ENCODE measurements at regions not wholly inside any gene's neighbourhood (a gene's known extent, or its start where the extent isn't known, plus 50 kb on each side); places are given as distances from the start of the nearest gene placed in this dataset.
"Not testable (repeated sequence)": the region's sequence is repeated elsewhere in the genome, so short reads cannot be mapped to it uniquely, and the experiment has no call there.

DNA sequence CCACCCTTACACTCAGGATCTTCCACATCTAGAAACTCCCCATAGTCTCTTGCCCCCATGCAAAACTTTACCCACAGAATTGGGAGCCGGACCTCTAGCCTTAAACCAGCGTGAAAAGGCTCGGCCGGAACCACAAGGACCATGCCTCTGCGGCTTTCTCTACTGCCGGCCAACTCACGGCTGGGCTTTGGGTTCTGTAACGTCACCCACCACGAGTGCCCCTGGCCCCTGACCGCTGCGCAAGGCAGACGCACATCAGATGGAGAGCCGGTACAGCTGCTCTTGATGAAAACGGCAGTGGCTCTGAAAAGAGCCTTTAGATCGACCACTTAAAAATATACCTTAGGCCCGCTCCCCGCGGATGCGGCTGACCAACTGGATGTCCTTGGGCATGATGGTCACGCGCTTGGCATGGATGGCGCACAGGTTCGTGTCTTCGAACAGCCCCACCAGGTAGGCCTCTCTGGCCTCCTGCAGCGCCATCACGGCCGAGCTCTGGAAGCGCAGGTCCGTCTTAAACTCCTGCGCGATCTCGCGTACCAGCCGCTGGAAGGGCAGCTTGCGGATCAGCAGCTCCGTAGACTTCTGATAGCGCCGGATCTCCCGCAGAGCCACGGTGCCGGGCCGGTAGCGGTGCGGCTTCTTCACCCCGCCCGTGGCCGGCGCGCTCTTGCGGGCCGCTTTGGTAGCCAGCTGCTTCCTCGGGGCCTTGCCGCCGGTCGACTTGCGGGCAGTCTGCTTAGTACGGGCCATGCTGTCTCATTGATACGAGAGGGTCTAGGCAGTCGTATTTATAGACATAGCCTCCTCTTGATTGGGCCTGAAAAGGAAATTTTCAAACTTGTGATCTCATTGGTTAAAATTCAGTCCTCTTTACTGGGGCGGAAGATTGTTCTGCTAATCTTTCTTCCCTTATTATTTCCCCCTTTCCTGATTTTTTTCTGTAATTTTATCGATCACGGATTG lies 66.3 kb downstream of the FAM72C start:
- H3K4me1 ChIP-seq; in situ Hi-C loops (cut with MboI; ENCODE audit: low sequenced_read_pairs); H3K36me3 ChIP-seq (replicated peaks); DNase-seq (ENCODE audit: low spot score in 2 of 2); H3K27me3 ChIP-seq (ENCODE audit: low read depth); H3K9me3 ChIP-seq; H3K4me3 ChIP-seq: not testable (repeated sequence)

DNA sequence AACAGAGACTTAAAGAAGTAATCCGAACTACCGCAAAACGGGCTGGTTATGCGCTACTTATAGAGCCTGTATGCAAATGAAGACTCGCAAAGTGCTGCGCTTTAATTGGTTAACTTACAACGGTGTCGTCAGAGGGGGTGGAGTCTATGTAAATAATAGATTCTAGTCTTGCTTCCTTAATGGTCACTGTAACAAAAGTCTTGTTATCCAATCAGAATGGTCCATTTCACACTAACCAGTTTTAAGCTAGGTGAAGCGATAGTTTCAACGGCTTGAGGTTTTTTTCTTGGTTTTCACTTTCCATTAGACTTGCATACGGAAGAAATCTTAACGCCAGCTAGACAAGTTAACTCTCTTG lies 67.2 kb downstream of the FAM72C start:
- in situ Hi-C loops (cut with MboI; ENCODE audit: low sequenced_read_pairs); H3K9me3 ChIP-seq; H3K4me1 ChIP-seq; DNase-seq (ENCODE audit: low spot score in 2 of 2); H3K27me3 ChIP-seq (ENCODE audit: low read depth); H3K36me3 ChIP-seq (replicated peaks); H3K4me3 ChIP-seq: not testable (repeated sequence)

DNA sequence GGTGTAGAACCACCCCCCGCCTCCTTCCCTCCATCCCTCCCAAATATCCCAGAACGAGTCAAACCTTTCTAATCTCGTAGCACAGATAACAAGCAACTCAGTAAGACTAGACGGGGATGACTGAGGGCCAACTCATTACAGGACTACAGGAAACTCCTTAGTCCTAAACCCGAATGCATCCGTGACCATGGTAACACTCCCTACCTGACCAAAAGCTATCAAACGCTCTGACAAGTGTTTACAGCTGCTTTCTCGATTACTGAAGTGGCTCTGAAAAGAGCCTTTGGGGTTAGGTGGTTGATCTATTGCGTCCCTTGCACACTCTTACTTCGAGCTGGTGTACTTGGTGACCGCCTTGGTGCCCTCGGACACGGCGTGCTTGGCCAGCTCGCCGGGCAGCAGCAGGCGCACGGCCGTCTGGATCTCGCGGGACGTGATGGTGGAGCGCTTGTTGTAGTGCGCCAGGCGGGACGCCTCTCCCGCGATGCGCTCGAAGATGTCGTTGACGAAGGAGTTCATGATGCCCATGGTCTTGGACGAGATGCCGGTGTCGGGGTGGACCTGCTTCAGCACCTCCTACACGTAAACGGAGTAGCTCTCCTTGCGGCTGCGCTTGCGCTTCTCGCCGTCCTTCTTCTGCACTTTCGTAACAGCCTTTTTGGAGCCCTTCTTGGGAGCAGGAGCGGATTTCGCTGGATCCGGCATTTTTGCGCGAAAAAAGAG lies 67.7 kb downstream of the FAM72C start:
- H3K4me3 ChIP-seq; H3K9me3 ChIP-seq; in situ Hi-C loops (cut with MboI; ENCODE audit: low sequenced_read_pairs); H3K4me1 ChIP-seq; H3K27me3 ChIP-seq (ENCODE audit: low read depth); H3K36me3 ChIP-seq (replicated peaks); DNase-seq (ENCODE audit: low spot score in 2 of 2): not testable (repeated sequence)

DNA sequence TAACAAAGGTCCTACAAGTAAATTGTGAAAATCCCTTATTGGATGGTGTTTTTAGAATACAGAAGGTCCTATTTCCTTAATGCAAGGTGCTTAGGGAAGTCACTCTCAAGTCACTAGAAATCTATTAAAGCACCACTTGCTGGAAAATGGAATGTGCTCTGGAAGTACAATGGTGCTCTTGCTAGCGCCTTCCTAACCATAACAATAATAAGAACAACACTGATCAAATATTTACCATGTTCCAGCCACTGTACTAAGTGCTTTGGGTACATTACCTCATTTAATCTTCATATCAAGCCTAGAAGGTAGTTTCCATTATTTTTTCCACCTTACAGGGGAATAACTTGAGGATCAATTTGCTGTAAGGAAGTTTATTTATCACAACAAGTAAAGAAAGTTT lies 75.4 kb downstream of the FAM72C start:
- DNase-seq (ENCODE audit: low spot score in 2 of 2); in situ Hi-C loops (cut with MboI; ENCODE audit: low sequenced_read_pairs); H3K36me3 ChIP-seq (replicated peaks); H3K27me3 ChIP-seq (ENCODE audit: low read depth); H3K4me3 ChIP-seq; H3K4me1 ChIP-seq; H3K9me3 ChIP-seq: not testable (repeated sequence)

DNA sequence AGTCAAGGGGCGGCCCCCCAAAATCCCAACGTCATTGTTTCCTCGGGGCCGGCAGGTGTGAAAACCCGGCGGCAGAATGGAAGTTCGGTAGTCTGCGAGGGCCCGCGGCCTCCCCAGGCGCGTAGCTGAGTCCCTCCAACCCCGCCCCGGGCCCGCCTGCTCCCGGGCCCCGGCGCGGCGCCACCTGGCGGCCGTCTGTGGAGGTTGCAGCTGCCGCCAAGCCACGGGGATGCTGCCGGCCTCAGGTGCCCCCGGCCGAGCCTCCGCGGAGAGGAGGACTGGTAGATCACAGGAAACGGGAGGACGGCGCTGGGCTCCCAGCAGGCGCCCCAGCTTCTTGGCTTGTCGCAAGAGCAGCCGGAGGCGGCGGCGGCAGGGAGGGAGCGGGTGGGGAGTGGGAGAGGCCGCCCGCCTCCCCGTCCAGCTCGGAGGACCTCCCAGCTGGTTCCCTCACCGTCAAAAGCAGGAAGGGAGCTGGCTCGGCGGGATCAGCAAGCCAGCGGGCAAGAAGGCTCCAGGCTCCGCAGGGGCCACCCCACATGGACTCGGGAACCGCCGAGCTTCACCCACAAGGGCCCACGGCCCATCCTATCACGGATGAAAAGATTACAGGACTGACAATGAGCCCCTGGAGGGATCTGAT lies 86.7 kb downstream of the FAM72C start:
- in situ Hi-C loops (cut with MboI; ENCODE audit: low sequenced_read_pairs); H3K27me3 ChIP-seq (ENCODE audit: low read depth); H3K36me3 ChIP-seq (replicated peaks); H3K4me1 ChIP-seq; H3K9me3 ChIP-seq: not testable (repeated sequence)
- peak overlapping the region; percentile 18 for H3K4me3 ChIP-seq
- peak; percentile 14 to 83 for DNase-seq (ENCODE audit: low spot score in 2 of 2)

DNA sequence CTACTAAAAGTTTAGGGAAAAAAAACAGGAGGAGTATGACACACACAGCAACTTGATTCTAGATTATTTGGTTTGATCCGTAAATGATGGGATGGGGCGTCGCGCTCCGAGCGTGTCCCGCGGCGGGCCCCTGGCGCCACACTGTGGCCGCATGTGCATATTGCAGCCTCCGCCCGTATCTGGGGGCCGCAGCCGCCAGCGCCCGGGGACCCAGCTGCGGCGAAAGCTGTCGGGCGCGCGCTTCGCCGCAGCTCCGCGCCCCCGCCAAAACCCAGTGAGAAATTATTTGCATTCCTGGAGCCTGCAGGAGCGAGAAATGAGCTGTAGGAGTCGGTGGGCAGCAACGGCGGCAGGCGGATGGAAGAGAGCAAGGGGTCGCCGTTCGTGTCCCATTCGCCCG lies 87.3 kb downstream of the FAM72C start:
- H3K4me1 ChIP-seq; in situ Hi-C loops (cut with MboI; ENCODE audit: low sequenced_read_pairs); H3K27me3 ChIP-seq (ENCODE audit: low read depth); H3K36me3 ChIP-seq (replicated peaks); H3K9me3 ChIP-seq: not testable (repeated sequence)
- H3K4me3 ChIP-seq: peak overlapping the region; percentile 18
- DNase-seq (ENCODE audit: low spot score in 2 of 2): peak in 1 of 2 experiments; percentile 75

DNA sequence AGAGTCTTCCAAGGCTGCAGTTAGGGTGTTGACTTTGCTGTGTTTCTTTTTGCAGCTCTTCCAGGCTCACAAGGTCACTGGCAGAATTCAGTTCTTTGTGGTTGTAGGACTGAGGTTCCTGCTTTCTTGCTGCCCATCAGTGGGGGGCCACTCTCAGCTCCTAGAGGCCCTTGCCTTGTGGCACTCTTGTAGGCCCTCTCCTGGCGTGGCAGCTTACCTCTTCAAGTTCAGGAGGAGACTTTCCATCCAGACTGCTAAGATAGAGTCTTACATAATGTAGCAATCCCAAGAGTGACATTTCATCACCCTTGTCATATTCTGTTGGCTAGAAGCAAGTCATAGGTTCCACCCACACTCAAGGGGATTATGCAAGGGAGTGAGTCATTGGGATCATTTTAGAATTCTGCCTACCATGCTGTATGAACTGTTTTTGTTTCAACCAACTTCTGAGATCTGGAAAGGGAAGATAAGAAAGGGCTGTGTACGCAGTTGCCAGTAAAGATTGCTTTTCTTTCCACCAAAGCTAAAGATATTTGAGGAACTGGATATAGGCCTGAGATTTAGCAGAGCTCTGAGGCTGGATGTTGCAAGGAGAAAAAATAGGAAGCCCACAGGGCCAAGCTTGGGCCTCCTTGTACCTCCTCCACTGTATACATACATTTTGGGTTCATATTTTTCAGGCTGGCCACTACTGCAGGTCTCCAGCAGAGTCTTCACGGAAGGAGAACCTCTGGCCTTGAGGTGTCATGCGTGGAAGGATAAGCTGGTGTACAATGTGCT lies 91.8 kb downstream of the FAM72C start:
- H3K4me1 ChIP-seq; in situ Hi-C loops (cut with MboI; ENCODE audit: low sequenced_read_pairs); H3K4me3 ChIP-seq; H3K9me3 ChIP-seq; H3K27me3 ChIP-seq (ENCODE audit: low read depth); DNase-seq (ENCODE audit: low spot score in 2 of 2); H3K36me3 ChIP-seq (replicated peaks): not testable (repeated sequence)

DNA sequence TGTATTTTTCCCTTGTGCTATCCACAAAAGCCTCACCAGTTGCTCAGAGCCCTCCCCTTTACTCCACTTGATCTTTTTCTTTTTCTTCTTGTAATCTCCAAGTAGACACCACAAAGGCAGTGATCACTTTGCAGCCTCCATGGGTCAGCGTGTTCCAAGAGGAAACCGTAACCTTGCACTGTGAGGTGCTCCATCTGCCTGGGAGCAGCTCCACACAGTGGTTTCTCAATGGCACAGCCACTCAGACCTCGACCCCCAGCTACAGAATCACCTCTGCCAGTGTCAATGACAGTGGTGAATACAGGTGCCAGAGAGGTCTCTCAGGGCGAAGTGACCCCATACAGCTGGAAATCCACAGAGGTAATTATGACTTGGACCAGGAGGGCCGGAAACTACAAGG lies 95.8 kb downstream of the FAM72C start:
- DNase-seq (ENCODE audit: low spot score in 2 of 2); H3K36me3 ChIP-seq (replicated peaks); in situ Hi-C loops (cut with MboI; ENCODE audit: low sequenced_read_pairs); H3K4me1 ChIP-seq; H3K4me3 ChIP-seq; H3K9me3 ChIP-seq; H3K27me3 ChIP-seq (ENCODE audit: low read depth): not testable (repeated sequence)

DNA sequence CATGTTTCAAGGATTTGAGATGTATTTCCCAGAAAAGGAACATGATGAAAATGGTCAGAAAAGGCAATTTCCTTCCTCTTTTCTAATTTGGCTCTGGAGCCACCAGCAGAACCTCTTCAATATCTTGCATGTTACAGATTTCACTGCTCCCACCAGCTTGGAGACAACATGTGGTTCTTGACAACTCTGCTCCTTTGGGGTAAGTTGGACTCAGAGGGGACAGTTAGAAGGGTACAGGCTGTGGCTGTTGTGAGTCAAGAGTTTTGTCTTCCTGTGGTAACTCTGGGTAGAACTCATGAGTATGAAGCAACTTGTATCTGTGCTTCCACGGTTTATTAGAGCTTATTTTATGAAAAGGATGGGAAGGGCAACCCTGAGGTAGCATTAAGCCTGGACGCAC lies 97.2 kb downstream of the FAM72C start:
- H3K36me3 ChIP-seq (replicated peaks); H3K4me3 ChIP-seq; H3K4me1 ChIP-seq; in situ Hi-C loops (cut with MboI; ENCODE audit: low sequenced_read_pairs); DNase-seq (ENCODE audit: low spot score in 2 of 2); H3K27me3 ChIP-seq (ENCODE audit: low read depth); H3K9me3 ChIP-seq: not testable (repeated sequence)

DNA sequence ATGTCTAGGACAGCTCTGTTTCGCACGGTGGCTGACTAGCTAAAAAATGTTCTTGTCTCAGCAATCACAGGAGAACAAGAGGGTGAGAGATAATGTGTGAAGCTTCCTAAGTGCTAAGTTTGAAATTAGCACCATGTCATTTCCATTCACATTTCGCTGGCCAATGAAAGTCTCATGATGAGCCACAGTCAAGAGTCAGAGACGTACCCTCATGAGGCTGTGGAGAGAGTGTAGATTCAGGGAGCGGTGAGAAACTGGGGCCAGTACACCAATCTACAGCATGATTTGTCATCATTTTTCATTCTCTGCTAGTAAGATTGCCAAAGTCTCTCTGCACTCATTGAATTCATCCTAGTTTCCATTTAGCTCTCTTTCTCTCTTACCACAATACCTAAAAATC lies 98.1 kb downstream of the FAM72C start:
- H3K36me3 ChIP-seq (replicated peaks); DNase-seq (ENCODE audit: low spot score in 2 of 2); H3K9me3 ChIP-seq; H3K27me3 ChIP-seq (ENCODE audit: low read depth); H3K4me3 ChIP-seq; H3K4me1 ChIP-seq; in situ Hi-C loops (cut with MboI; ENCODE audit: low sequenced_read_pairs): not testable (repeated sequence)

DNA sequence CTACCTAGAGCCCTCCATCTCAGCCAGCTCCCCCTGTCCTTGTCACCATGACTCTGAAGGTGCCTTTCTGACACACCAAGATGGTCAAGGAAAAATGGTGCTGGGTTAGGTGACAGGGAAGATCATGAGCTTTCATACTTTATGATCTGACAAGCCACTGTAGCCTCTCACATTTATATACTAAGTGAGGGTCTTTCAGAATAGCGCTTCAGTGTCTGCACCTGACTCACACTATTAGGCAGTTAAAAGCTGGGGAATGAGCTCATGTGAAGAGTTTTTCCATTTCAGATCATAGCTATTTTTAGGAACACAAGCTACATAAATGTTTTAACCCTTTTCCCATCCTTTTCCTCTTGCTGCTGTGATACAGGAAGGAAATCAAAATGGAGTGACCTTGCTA lies 101.4 kb downstream of the FAM72C start:
- H3K9me3 ChIP-seq; DNase-seq (ENCODE audit: low spot score in 2 of 2); H3K4me1 ChIP-seq; H3K27me3 ChIP-seq (ENCODE audit: low read depth); in situ Hi-C loops (cut with MboI; ENCODE audit: low sequenced_read_pairs); H3K36me3 ChIP-seq (replicated peaks); H3K4me3 ChIP-seq: not testable (repeated sequence)

DNA sequence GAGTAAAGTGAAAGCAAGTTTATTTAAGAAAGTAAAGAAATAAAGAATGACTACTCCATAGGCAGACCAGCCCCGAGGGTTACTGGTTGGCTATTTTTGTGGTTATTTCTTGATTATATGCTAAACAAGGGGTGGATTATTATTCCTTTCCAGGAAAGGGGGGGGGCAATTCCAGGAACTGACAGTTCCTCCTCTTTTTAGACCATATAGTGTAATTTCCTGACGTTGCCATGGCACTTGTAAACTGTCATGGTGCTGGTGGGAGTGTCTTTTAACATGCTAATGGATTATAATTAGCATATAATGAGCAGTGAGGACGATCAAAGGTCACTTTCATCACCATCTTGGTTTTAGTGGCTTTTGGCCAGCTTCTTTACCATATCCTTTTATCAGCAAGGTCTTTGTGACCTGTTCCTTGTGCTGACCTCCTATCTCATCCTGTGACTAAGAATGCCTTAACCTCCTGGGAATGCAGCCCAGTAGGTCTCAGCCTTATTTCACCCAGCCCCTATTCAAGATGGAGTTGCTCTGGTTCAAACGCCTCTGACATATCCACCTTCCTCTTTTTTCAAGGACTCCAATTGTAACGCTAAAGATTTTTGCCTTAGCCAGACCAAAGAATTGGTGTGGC lies 104.1 kb downstream of the FAM72C start:
- H3K4me3 ChIP-seq; H3K27me3 ChIP-seq (ENCODE audit: low read depth); H3K4me1 ChIP-seq; H3K36me3 ChIP-seq (replicated peaks); in situ Hi-C loops (cut with MboI; ENCODE audit: low sequenced_read_pairs); H3K9me3 ChIP-seq: not testable (repeated sequence)
- DNase-seq (ENCODE audit: low spot score in 2 of 2): peak; percentile 7 to 53

DNA sequence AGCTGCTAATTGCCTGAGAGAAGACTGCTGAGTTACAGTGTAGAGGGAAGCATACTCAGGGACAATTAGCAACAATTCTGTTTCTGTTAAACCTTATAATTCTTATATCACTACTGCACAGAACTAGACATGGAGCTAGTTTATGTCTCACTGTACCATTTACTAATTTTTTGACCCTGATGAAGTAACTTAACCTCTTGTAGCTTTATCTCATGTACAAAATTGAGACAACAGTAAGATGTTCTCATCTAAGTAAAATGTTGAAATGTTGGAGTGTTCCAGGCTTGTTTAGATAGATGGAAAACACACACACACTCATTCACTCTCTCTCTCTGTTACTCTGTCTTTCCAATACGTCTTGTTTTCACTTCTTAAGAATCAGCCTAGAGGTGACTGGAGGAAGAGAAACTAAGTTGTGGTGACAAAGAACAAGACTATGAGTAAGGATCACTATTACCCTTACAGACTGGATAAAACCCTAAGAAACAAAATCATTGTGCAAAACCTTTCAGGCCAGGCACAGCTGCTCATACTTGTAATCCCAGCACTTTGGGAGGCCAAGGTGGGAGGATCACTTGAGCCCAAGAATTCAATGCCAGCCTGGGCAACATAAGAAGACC lies 107.8 kb downstream of the FAM72C start:
- in situ Hi-C loops (cut with MboI; ENCODE audit: low sequenced_read_pairs); H3K27me3 ChIP-seq (ENCODE audit: low read depth): not testable (repeated sequence)

More for the DNA sequence above, 107.8 kb downstream of the FAM72C start:
- H3K9me3 ChIP-seq; H3K36me3 ChIP-seq (replicated peaks); DNase-seq (ENCODE audit: low spot score in 2 of 2); H3K4me1 ChIP-seq; H3K4me3 ChIP-seq: not testable (repeated sequence)
